Head of caudate nucleus (tissue), 42 donors: ENCODE measurements at regions not wholly inside any gene's neighbourhood (a gene's known extent, or its start where the extent isn't known, plus 50 kb on each side); places are given as distances from the start of the nearest gene placed in this dataset.
"Not testable (repeated sequence)": the region's sequence is repeated elsewhere in the genome, so short reads cannot be mapped to it uniquely, and the experiment has no call there.

Experiments used
- DNase-seq, 42 donors: peaks; one replicate each; pipeline versions ENCODE4 v3.0.0 to v3.0.0-alpha.2; 2020 to 2021; ENCODE audit warnings: mixed read lengths in 7 of 42
- intact Hi-C: fragments of 100-400 bp; cut with DNase I; formaldehyde crosslinking; loops from one replicate; pipeline ENCODE4 v1.15.0; 2022

- DNase-seq, result no peak
- intact Hi-C loops, result no loop called here
Observed at GRCh38 chr12:83451189-83451588, 764.5 kb downstream of the TMTC2 start.

GRCh38 chr12:83434600-83434999, 747.9 kb downstream of the TMTC2 start:
- no peak for DNase-seq
- intact Hi-C loops, result no loop called here

- intact Hi-C loops, result no loop called here
- no peak for DNase-seq
Observed at GRCh38 chr12:83432176-83432719, 745.5 kb downstream of the TMTC2 start.

GRCh38 chr12:83427586-83428136, 741.0 kb downstream of the TMTC2 start:
- intact Hi-C loops, DNase-seq: not testable (repeated sequence)

- DNase-seq, result no peak
- intact Hi-C loops, result no loop called here
Observed at GRCh38 chr12:83414981-83415380, 728.3 kb downstream of the TMTC2 start.

- intact Hi-C loops, result no loop called here
- no peak for DNase-seq
Observed at GRCh38 chr12:83408851-83409250, 722.1 kb downstream of the TMTC2 start.

- DNase-seq, result no peak
- intact Hi-C loops, result no loop called here
Observed at GRCh38 chr12:83408146-83408545, 721.4 kb downstream of the TMTC2 start.

GRCh38 chr12:83404521-83404920, 717.8 kb downstream of the TMTC2 start:
- DNase-seq, result no peak
- intact Hi-C loops, result no loop called here

- no peak for DNase-seq
- intact Hi-C loops, result no loop called here
Observed at GRCh38 chr12:83390186-83390585, 703.5 kb downstream of the TMTC2 start.

GRCh38 chr12:83389237-83389996, 702.7 kb downstream of the TMTC2 start:
- intact Hi-C loops, result no loop called here
- DNase-seq, result peak in 33 of 42 donors; percentile 2 to 64 (median 31)

GRCh38 chr12:83388551-83388950, 701.8 kb downstream of the TMTC2 start:
- intact Hi-C loops, result no loop called here

GRCh38 chr12:83386527-83387264, 700.0 kb downstream of the TMTC2 start:
- DNase-seq, result no peak
- intact Hi-C loops, result no loop called here

More at GRCh38 chr12:83388551-83388950, 701.8 kb downstream of the TMTC2 start:
- no peak for DNase-seq

GRCh38 chr12:83378186-83378727, 691.6 kb downstream of the TMTC2 start:
- intact Hi-C loops, result no loop called here
- no peak for DNase-seq

GRCh38 chr12:83365317-83365716, 678.6 kb downstream of the TMTC2 start:
- no peak for DNase-seq
- intact Hi-C loops, result no loop called here

- intact Hi-C loops, result no loop called here
- no peak for DNase-seq
Observed at GRCh38 chr12:83361475-83361874, 674.8 kb downstream of the TMTC2 start.

- DNase-seq, result no peak
- intact Hi-C loops, result no loop called here
Observed at GRCh38 chr12:83361071-83361470, 674.4 kb downstream of the TMTC2 start.

GRCh38 chr12:83349907-83350611, 663.4 kb downstream of the TMTC2 start:
- intact Hi-C loops, result no loop called here
- no peak for DNase-seq

- intact Hi-C loops, result no loop called here
- DNase-seq, result no peak
Observed at GRCh38 chr12:83346333-83346732, 659.6 kb downstream of the TMTC2 start.

- intact Hi-C loops, result no loop called here
Observed at GRCh38 chr12:83343767-83344166, 657.1 kb downstream of the TMTC2 start.

More at GRCh38 chr12:83343767-83344166, 657.1 kb downstream of the TMTC2 start:
- DNase-seq, result no peak
